ENCODE measurements at regions not wholly inside any gene's neighbourhood (a gene's known extent, or its start where the extent isn't known, plus 50 kb on each side); places are given as distances from the start of the nearest gene placed in this dataset.

GRCh38 chr2:64330281-64331113 lies 123.5 kb upstream of the LGALSL start:
- H3K27ac ChIP-seq, result no peak overlapping the region
- peak; percentile 83 for TF ChIP-seq CTCF (IDR thresholded peaks at IDR 0.05)
- no peak for TF ChIP-seq ZFX (IDR thresholded peaks at IDR 0.05; ENCODE audit: borderline replicate concordance)

- H3K27ac ChIP-seq, result no peak overlapping the region
- no peak for TF ChIP-seq ZFX (IDR thresholded peaks at IDR 0.05; ENCODE audit: borderline replicate concordance)
- TF ChIP-seq CTCF (IDR thresholded peaks at IDR 0.05), result peak; percentile 58
Observed at GRCh38 chr2:64331114-64331645, 122.8 kb upstream of the LGALSL start.

DNA sequence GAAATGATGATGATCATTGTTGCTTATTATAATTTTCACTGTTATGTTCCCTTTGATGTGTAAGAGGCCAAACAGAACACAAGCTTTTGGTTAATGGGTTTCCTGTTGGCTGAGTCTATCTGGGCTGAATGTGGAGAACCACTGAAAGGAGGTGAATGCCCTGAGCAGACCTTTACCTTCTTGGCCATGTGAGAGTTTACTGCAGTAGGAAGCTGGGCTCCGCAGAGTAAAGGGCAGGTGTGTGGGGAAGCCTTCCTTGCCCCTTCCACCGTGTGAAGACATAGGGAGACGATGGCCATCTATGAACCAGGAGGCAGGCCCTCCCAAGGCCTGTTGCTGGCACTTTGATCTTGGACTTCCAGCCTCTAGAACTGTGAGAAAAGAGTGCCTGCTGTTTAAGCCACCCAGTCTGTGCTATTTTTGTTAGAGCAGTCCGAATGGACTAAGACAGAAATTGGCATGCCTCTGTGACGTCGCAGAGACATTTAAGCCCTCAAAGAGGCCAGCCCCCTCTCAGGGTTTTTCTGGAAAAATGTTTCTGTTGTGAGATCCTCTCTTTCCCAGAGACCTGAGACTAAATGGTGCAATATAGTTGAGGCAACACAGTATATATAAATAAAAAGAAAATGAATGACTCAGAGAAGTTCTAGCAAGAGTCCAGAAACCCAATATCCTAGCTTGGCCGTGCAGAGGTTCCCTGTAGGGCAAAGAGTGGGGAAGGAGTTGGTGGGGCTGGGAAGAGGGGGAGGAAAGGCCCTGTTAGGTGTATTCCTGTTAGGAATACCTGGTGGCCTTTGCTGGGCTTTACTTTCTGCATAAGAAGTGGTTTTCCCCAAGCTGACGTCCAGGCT lies 121.9 kb upstream of the LGALSL start:
- H3K27ac ChIP-seq, result no peak overlapping the region
- no peak for TF ChIP-seq CTCF (IDR thresholded peaks at IDR 0.05)
- no peak for TF ChIP-seq ZFX (IDR thresholded peaks at IDR 0.05; ENCODE audit: borderline replicate concordance)

DNA sequence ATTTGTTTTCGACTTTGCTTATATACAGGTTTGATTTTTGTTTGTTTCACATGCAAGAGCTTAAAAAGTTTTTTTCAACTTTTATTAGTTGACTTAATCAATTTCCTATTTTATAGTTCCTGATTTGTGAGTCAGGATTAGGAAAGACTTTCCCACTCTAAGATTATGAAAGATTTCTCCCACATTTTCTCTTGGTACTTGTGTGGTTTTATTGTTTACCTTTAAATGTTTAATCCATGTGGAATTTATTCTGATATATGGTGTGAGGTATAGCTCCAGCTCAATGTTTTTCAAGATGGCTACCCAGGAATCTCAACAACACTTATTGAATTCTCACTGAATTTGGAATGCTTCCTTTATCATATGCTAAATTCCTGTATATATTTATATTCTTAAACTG lies 117.8 kb upstream of the LGALSL start:
- H3K27ac ChIP-seq, result no peak overlapping the region
- no peak for TF ChIP-seq ZFX (IDR thresholded peaks at IDR 0.05; ENCODE audit: borderline replicate concordance)
- no peak for TF ChIP-seq CTCF (IDR thresholded peaks at IDR 0.05)

DNA sequence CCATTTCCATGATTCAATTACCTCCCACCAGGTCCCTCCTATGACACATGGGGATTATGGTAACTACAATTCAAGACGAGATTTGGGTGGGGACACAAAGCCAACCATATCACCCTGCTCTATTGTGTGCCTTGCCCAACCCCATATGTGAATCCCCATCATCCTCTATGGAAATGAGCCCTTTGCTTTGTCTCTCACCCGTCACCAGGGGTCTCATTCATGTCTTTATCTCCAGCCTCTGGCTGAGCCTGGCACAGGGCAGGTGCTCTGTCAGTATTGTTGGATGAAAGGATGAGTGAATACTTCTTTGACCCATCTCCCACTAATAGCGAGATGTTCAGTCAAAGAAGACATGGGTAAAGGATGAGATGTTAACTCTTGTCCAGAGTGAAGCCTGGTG lies 116.6 kb upstream of the LGALSL start:
- TF ChIP-seq CTCF (IDR thresholded peaks at IDR 0.05), result no peak
- no peak for TF ChIP-seq ZFX (IDR thresholded peaks at IDR 0.05; ENCODE audit: borderline replicate concordance)
- H3K27ac ChIP-seq, result no peak overlapping the region

DNA sequence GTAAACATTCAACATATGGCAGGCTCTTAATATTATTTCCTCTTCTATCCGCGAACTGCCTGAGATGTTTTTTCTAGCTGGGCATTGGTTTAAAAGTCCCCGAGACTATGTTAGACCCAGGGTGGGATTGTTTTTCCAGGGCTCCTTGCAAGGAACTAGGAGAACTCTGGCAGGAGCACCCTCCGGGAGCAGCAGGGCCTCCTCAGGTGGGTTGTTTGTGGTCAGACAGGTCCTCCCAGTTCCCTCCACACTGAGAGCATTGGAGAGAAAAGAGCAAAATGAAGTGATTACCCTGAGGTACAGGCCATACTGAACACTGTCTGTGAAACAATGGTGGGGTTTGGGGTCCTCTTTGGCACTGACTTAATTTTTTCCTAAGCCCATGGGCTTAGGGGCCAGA lies 115.9 kb upstream of the LGALSL start:
- no peak for TF ChIP-seq CTCF (IDR thresholded peaks at IDR 0.05)
- TF ChIP-seq ZFX (IDR thresholded peaks at IDR 0.05; ENCODE audit: borderline replicate concordance), result no peak
- H3K27ac ChIP-seq, result no peak overlapping the region

All from 22Rv1 (cell line).